SK-N-SH (cell line): ENCODE measurements at regions not wholly inside any gene's neighbourhood (a gene's known extent, or its start where the extent isn't known, plus 50 kb on each side); places are given as distances from the start of the nearest gene placed in this dataset.

Source experiments
- CTCF ChIA-PET: fragments of 300-600, 350-600 bp; formaldehyde crosslinking; extraction: SDS; loops from one replicate; lab custom pipeline; 2021; lab: Yijun Ruan, JAX
- POLR2A ChIA-PET: fragments of 350-600 bp; sonication (Branson Sonifier 250); formaldehyde crosslinking; extraction: SDS; loops from one replicate; lab custom pipeline; 2020; ENCODE audit warnings: antibody characterized with exemption, inconsistent platforms; lab: Yijun Ruan, JAX
- DNase-seq: peaks from one replicate; pipeline ENCODE4 v3.0.0; 2012
- H2AFZ ChIP-seq: fragments of 200-600 bp; sonication (generic); 2 replicates; pipeline ENCODE4 v1.8.1; 2016; ENCODE audit warnings: antibody characterized with exemption, mild to moderate bottlenecking, low read depth
- H3F3A ChIP-seq: fragments of 200-600 bp; sonication (generic); replicated peaks from 2 replicates; pipeline ENCODE3; 2016; ENCODE audit warnings: antibody characterized with exemption, mild to moderate bottlenecking; ENCODE audit not compliant: insufficient read depth
- H3K27ac ChIP-seq, 2 experiments: fragments of 200-500 bp in 1 of 2; fragments of 200-600 bp in 1 of 2; sonication (Bioruptor generic) in 1 of 2; sonication (generic), shearing (Covaris generic) in 1 of 2; 2 replicates each; pipeline versions ENCODE4 v1.5.1 to v1.6.1; 2014 to 2016; ENCODE audit warnings: low read depth in 2 of 2, inconsistent platforms in 1 of 2, low read length in 1 of 2, mild to moderate bottlenecking in 1 of 2, mixed read lengths in 1 of 2
- H3K27me3 ChIP-seq: fragments of 200-600 bp; sonication (generic), shearing (Covaris generic); 2 replicates; pipeline ENCODE4 v1.6.1; 2016; ENCODE audit warnings: mixed run types; ENCODE audit not compliant: insufficient read depth
- H3K36me3 ChIP-seq, 2 experiments: fragments of 200-500 bp in 1 of 2; fragments of 200-600 bp in 1 of 2; sonication (Bioruptor generic) in 1 of 2; sonication (generic) in 1 of 2; replicated peaks in 1 of 2; 2 replicates each; pipeline versions ENCODE3 to v1.5.1; 2014 to 2016; ENCODE audit warnings: low read length in 1 of 2, mild to moderate bottlenecking in 1 of 2; ENCODE audit not compliant: insufficient read depth in 2 of 2, control insufficient read depth in 1 of 2
- H3K4me1 ChIP-seq, 2 experiments: fragments of 200-500 bp in 1 of 2; fragments of 200-600 bp in 1 of 2; sonication (Bioruptor generic) in 1 of 2; sonication (generic), shearing (Covaris generic) in 1 of 2; 2 replicates each; pipeline versions ENCODE4 v1.5.1 to v1.6.1; 2014 to 2016; ENCODE audit warnings: low read depth in 1 of 2, low read length in 1 of 2, mixed run types in 1 of 2; ENCODE audit not compliant: insufficient read depth in 2 of 2, control insufficient read depth in 1 of 2
- H3K4me2 ChIP-seq: fragments of 200-600 bp; sonication (generic), shearing (Covaris generic); 2 replicates; pipeline ENCODE4 v1.6.1; 2017; ENCODE audit warnings: mixed run types
- H3K4me3 ChIP-seq, 2 experiments: fragments of 200-500 bp in 1 of 2; fragments of 200-600 bp in 1 of 2; sonication (Bioruptor generic) in 1 of 2; sonication (generic), shearing (Covaris generic) in 1 of 2; 2 replicates each; pipeline versions ENCODE4 v1.5.1 to v1.8.1; 2014 to 2016; ENCODE audit warnings: low read depth in 2 of 2, inconsistent platforms in 1 of 2, low read length in 1 of 2, mild to moderate bottlenecking in 1 of 2, mixed read lengths in 1 of 2, moderate library complexity in 1 of 2
- H3K79me2 ChIP-seq: fragments of 200-600 bp; sonication (generic); 2 replicates; pipeline ENCODE4 v1.8.1; 2017; ENCODE audit warnings: mild to moderate bottlenecking; ENCODE audit not compliant: insufficient read depth
- H3K9ac ChIP-seq: fragments of 200-600 bp; sonication (generic); 2 replicates; pipeline ENCODE4 v1.6.1; 2017; ENCODE audit warnings: mixed run types
- H3K9me2 ChIP-seq: fragments of 200-600 bp; sonication (generic); 2 replicates; pipeline ENCODE4 v1.6.1; 2017; ENCODE audit warnings: mixed run types
- H3K9me3 ChIP-seq: fragments of 200-600 bp; sonication (generic); 2 replicates; pipeline ENCODE4 v1.6.1; 2017; ENCODE audit warnings: mixed run types, mild to moderate bottlenecking, moderate library complexity
- H4K20me1 ChIP-seq: fragments of 200-600 bp; sonication (generic); 2 replicates; pipeline ENCODE4 v1.6.1; 2017; ENCODE audit warnings: mild to moderate bottlenecking, mixed run types; ENCODE audit not compliant: insufficient read depth
- CHD2 ChIP-seq: fragments of 150-350 bp; IDR thresholded peaks from 2 replicates; pipeline ENCODE4 v1.6.1; 2018; ENCODE audit warnings: low read length; ENCODE audit not compliant: partially characterized antibody
- EP300 ChIP-seq, 2 experiments: IDR thresholded peaks; 2 replicates each; pipeline versions ENCODE4 v1.4.0 to v1.6.1; 2012; ENCODE audit warnings: borderline replicate concordance in 1 of 2, low read depth in 1 of 2, low read length in 1 of 2
- FOXJ3 ChIP-seq: sonication (generic); formaldehyde crosslinking; IDR thresholded peaks from 2 replicates; pipeline ENCODE4 v1.5.1; 2020; ENCODE audit warnings: mild to moderate bottlenecking, missing genetic modification reagents
- GABPA ChIP-seq: IDR thresholded peaks from 2 replicates; pipeline ENCODE4 v1.4.0; 2012; ENCODE audit warnings: low read depth, mild to moderate bottlenecking
- GATA2 ChIP-seq: sonication (generic); formaldehyde crosslinking; IDR thresholded peaks from 2 replicates; pipeline ENCODE4 v1.5.0; 2020; ENCODE audit warnings: mild to moderate bottlenecking, missing genetic modification reagents
- IRF3 ChIP-seq: fragments of 150-350 bp; IDR thresholded peaks from 2 replicates; pipeline ENCODE4 v1.6.1; 2016; ENCODE audit warnings: mild to moderate bottlenecking, low read depth, low read length
- JUND ChIP-seq: IDR thresholded peaks from 2 replicates; pipeline ENCODE4 v1.4.0; 2012
- MXI1 ChIP-seq: IDR thresholded peaks from 2 replicates; pipeline ENCODE4 v1.6.1; 2012; ENCODE audit warnings: mild to moderate bottlenecking, low read depth, low read length, improper control_type of control experiment
- NRF1 ChIP-seq: IDR thresholded peaks from 2 replicates; pipeline ENCODE4 v1.6.1; 2012; ENCODE audit warnings: low read depth, mild to moderate bottlenecking, low read length
- POLR2AphosphoS5 ChIP-seq: IDR thresholded peaks from 2 replicates; pipeline ENCODE4 v1.6.1; 2012; ENCODE audit warnings: low read depth, low read length
- RAD21 ChIP-seq: IDR thresholded peaks from 2 replicates; pipeline ENCODE4 v1.6.1; 2012; ENCODE audit warnings: mild to moderate bottlenecking, low read length
- RCOR1 ChIP-seq: fragments of 150-350 bp; IDR thresholded peaks from 2 replicates; pipeline ENCODE4 v1.6.1; 2017; ENCODE audit warnings: antibody characterized with exemption, low read length
- RXRA ChIP-seq: IDR thresholded peaks from 2 replicates; pipeline ENCODE4 v1.4.0; 2012; ENCODE audit warnings: low read depth, mild to moderate bottlenecking, borderline replicate concordance
- SMC3 ChIP-seq: IDR thresholded peaks from 2 replicates; pipeline ENCODE4 v1.6.1; 2012; ENCODE audit warnings: low read depth, low read length, improper control_type of control experiment
- TEAD4 ChIP-seq: IDR thresholded peaks from 2 replicates; pipeline ENCODE4 v1.4.0; 2012; ENCODE audit warnings: mild to moderate bottlenecking, borderline replicate concordance; ENCODE audit not compliant: insufficient read depth
- YY1 ChIP-seq: IDR thresholded peaks from 2 replicates; pipeline ENCODE4 v1.4.0; 2012; ENCODE audit warnings: low read depth, mild to moderate bottlenecking
- WGBS: methylation state at CpG from one replicate; pipeline ENCODE4 v1.1.6; 2017; ENCODE audit warnings: low lambda C conversion rate; 5-methylcytosine and 5-hydroxymethylcytosine counted together
- TF ChIP-seq, protein P1 (sequence below): fragments of 150-350 bp; IDR thresholded peaks from 2 replicates; pipeline ENCODE4 v1.6.1; 2017; ENCODE audit warnings: antibody characterized with exemption, low read length, low read depth, borderline replicate concordance
- TF ChIP-seq, protein P2 (sequence below): fragments of 200-600 bp; sonication (generic); IDR thresholded peaks from 2 replicates; pipeline ENCODE4 v1.6.1; 2017; ENCODE audit warnings: antibody characterized with exemption, mild to moderate bottlenecking, moderate library complexity
- TF ChIP-seq, protein P3 (sequence below): IDR thresholded peaks from 2 replicates; pipeline ENCODE4 v1.4.0; 2012; ENCODE audit warnings: low read depth, borderline replicate concordance
- TF ChIP-seq, protein P4 (sequence below): IDR thresholded peaks from 2 replicates; pipeline ENCODE4 v1.4.0; 2012; ENCODE audit warnings: low read depth

DNA sequence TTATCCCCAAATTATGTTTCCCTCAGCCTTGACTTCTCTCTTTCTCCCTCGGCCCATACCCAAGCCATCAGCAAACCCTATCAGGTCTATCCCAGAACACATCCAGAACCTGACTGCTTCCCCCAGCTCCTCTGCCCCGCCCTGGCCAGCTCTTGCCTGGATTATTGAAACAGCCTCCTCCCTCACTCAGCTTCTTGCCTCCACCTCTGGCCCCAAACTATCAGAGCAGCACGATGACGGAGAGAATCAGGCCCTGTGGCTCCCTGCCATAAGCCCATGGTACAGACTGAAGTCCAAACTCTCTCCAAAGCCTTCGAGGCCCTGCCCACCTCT, 105.3 kb upstream of the LINGO1 start:
- peaks cover 0 to 5% of the 10 kb centered on the region in 2 experiments; a peak in 2 of 4 replicates for H3K4me1 ChIP-seq
- H3K27ac ChIP-seq, result no peak overlapping the region
- no peaks in the 10 kb centered on the region for H3K9me3 ChIP-seq
- H3K9ac ChIP-seq, result no peak overlapping the region
- no peak for DNase-seq
- peaks cover 28% of the 10 kb centered on the region for H3K27me3 ChIP-seq
- no peak overlapping the region for H3K4me3 ChIP-seq
- no peak overlapping the region for H2AFZ ChIP-seq
- no peak overlapping the region for H3K4me2 ChIP-seq
- ChIA-PET CTCF (no interaction called here), POLR2A (no interaction called here)
- H4K20me1 ChIP-seq, result no peaks in the 10 kb centered on the region
- 41% methylated on average over 5 of the region's 5 CpGs for WGBS
- H3F3A ChIP-seq, result no peaks in the 10 kb centered on the region
- no peaks in the 10 kb centered on the region for H3K36me3 ChIP-seq
- no peaks in the 10 kb centered on the region for H3K9me2 ChIP-seq
- H3K79me2 ChIP-seq, result no peaks in the 10 kb centered on the region
- no peak for TF ChIP-seq POLR2AphosphoS5
- no peak for TF ChIP-seq EP300 (IDR thresholded peaks at IDR 0.05; ENCODE audit: borderline replicate concordance in 1 of 2, low read depth in 1 of 2, low read length in 1 of 2)
- TF ChIP-seq, protein P1, sequence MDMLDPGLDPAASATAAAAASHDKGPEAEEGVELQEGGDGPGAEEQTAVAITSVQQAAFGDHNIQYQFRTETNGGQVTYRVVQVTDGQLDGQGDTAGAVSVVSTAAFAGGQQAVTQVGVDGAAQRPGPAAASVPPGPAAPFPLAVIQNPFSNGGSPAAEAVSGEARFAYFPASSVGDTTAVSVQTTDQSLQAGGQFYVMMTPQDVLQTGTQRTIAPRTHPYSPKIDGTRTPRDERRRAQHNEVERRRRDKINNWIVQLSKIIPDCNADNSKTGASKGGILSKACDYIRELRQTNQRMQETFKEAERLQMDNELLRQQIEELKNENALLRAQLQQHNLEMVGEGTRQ, result no peak
- no peak for TF ChIP-seq RXRA
- no peak for TF ChIP-seq TEAD4
- TF ChIP-seq JUND, result no peak
- TF ChIP-seq IRF3, result no peak
- TF ChIP-seq, protein P2, sequence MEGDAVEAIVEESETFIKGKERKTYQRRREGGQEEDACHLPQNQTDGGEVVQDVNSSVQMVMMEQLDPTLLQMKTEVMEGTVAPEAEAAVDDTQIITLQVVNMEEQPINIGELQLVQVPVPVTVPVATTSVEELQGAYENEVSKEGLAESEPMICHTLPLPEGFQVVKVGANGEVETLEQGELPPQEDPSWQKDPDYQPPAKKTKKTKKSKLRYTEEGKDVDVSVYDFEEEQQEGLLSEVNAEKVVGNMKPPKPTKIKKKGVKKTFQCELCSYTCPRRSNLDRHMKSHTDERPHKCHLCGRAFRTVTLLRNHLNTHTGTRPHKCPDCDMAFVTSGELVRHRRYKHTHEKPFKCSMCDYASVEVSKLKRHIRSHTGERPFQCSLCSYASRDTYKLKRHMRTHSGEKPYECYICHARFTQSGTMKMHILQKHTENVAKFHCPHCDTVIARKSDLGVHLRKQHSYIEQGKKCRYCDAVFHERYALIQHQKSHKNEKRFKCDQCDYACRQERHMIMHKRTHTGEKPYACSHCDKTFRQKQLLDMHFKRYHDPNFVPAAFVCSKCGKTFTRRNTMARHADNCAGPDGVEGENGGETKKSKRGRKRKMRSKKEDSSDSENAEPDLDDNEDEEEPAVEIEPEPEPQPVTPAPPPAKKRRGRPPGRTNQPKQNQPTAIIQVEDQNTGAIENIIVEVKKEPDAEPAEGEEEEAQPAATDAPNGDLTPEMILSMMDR, result no peak
- TF ChIP-seq MXI1, result no peak
- TF ChIP-seq, all 33 proteins: peak for 0

GRCh38 chr15:77737238-77738037, 104.7 kb upstream of the LINGO1 start:
- no peaks in the 10 kb centered on the region for H3F3A ChIP-seq
- H3K36me3 ChIP-seq, result no peaks in the 10 kb centered on the region
- POLR2A ChIA-PET, result no interaction called here
- WGBS, result 27% methylated on average over 4 of the region's 4 CpGs
- peaks cover 0 to 5% of the 10 kb centered on the region in 2 experiments; a peak in 2 of 4 replicates for H3K4me1 ChIP-seq
- CTCF ChIA-PET, result interaction anchor here (0.9 kb wide), 1 partner anchor 104 kb away, joined by 4 read pairs; the partner anchor contains the start of gene LINGO1
- H3K9me2 ChIP-seq, result no peaks in the 10 kb centered on the region
- H3K27ac ChIP-seq, result no peak overlapping the region
- H3K4me3 ChIP-seq, result no peak overlapping the region
- H3K9me3 ChIP-seq, result no peaks in the 10 kb centered on the region
- H3K79me2 ChIP-seq, result no peaks in the 10 kb centered on the region
- no peak overlapping the region for H2AFZ ChIP-seq
- no peak for DNase-seq
- no peaks in the 10 kb centered on the region for H4K20me1 ChIP-seq
- peaks cover 28% of the 10 kb centered on the region for H3K27me3 ChIP-seq
- H3K9ac ChIP-seq, result no peak overlapping the region
- H3K4me2 ChIP-seq, result no peak overlapping the region
- TF ChIP-seq RAD21, result no peak
- TF ChIP-seq, protein P3, sequence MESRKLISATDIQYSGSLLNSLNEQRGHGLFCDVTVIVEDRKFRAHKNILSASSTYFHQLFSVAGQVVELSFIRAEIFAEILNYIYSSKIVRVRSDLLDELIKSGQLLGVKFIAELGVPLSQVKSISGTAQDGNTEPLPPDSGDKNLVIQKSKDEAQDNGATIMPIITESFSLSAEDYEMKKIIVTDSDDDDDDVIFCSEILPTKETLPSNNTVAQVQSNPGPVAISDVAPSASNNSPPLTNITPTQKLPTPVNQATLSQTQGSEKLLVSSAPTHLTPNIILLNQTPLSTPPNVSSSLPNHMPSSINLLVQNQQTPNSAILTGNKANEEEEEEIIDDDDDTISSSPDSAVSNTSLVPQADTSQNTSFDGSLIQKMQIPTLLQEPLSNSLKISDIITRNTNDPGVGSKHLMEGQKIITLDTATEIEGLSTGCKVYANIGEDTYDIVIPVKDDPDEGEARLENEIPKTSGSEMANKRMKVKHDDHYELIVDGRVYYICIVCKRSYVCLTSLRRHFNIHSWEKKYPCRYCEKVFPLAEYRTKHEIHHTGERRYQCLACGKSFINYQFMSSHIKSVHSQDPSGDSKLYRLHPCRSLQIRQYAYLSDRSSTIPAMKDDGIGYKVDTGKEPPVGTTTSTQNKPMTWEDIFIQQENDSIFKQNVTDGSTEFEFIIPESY, result no peak
- no peak for TF ChIP-seq CHD2
- no peak for TF ChIP-seq FOXJ3 (CRISPR knock-in tag)
- no peak for TF ChIP-seq YY1
- no peak for TF ChIP-seq TEAD4
- TF ChIP-seq EP300 (IDR thresholded peaks at IDR 0.05; ENCODE audit: borderline replicate concordance in 1 of 2, low read depth in 1 of 2, low read length in 1 of 2), result no peak
- TF ChIP-seq GATA2, result no peak
- TF ChIP-seq SMC3, result no peak
- TF ChIP-seq IRF3, result no peak
- TF ChIP-seq GABPA, result no peak
- no peak for TF ChIP-seq NRF1
- TF ChIP-seq RCOR1, result no peak
- TF ChIP-seq, protein P4, sequence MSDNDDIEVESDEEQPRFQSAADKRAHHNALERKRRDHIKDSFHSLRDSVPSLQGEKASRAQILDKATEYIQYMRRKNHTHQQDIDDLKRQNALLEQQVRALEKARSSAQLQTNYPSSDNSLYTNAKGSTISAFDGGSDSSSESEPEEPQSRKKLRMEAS, result no peak
